Mammary epithelial cell (primary cell): ENCODE measurements at regions not wholly inside any gene's neighbourhood (a gene's known extent, or its start where the extent isn't known, plus 50 kb on each side); places are given as distances from the start of the nearest gene placed in this dataset.

Experiments
- CTCF ChIP-seq, 2 donors: IDR thresholded peaks in 1 of 2; conservative IDR thresholded peaks in 1 of 2; 2 replicates each; pipeline ENCODE4 v1.5.1; 2011 to 2012; ENCODE audit warnings: inconsistent platforms in 2 of 2, low read length in 2 of 2, mild to moderate bottlenecking in 2 of 2, control low read depth in 1 of 2, low read depth in 1 of 2; ENCODE audit not compliant: insufficient read depth in 1 of 2; ENCODE audit errors: extremely low read depth in 1 of 2
- EZH2 ChIP-seq: IDR thresholded peaks from 2 replicates; pipeline ENCODE4 v1.6.1; 2012; ENCODE audit warnings: low read length, inconsistent platforms, borderline replicate concordance

DNA sequence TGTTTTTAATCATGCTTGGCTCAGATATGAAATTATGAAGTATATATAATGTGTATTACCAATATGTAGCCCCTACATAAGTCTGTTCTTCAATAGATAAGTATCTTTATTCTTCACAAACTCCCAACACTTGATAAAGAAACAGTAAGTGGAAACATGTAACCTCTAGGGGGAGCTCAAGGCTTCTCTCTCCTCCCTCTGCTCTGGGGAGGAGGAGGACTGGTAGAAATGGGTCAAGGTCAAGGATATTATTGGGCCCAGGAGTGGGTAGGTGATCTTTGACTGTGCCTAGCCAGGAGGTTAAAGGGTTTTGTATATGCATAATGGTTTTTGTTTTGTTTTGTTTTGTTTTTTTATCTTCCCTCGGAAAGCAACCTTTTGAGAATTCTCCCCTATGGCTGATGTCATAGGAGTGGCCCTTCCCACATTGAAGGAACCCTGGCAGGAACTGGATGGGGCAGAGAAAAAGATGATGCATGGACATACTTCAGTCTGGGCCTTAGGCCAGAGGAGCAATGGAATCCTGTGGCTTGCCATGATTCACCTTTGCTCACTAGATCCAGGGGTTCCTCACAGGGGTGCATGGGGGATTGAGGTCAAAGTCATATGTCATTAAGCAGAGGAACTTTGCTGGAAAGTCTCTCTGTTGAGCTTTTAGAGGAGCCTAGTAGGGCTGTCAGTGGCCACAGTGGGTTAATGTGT, 460.3 kb downstream of the MID1IP1 start:
- TF ChIP-seq EZH2: no peak
- peak; percentile 45 to 65 for TF ChIP-seq CTCF (conservative IDR thresholded peaks at IDR 0.05 in 1 of 2, IDR thresholded peaks at IDR 0.05 in 1 of 2; ENCODE audit: extremely low read depth in 1 of 2, insufficient read depth in 1 of 2, low read depth in 1 of 2, low read length in 2 of 2)
